ENCODE measurements at regions not wholly inside any gene's neighbourhood (a gene's known extent, or its start where the extent isn't known, plus 50 kb on each side); places are given as distances from the start of the nearest gene placed in this dataset.

GRCh38 chr4:117623326-117623725, 411.0 kb upstream of the NDST3 start:
- no peaks in the 10 kb centered on the region for H3K79me2 ChIP-seq (replicated peaks; ENCODE audit: insufficient read depth, low read length)
- H3K27me3 ChIP-seq (ENCODE audit: insufficient read depth, low read depth, low read length): no peaks in the 10 kb centered on the region
- H3K9me3 ChIP-seq (ENCODE audit: low read length): no peaks in the 10 kb centered on the region
- no peaks in the 10 kb centered on the region for H3F3A ChIP-seq (ENCODE audit: insufficient read depth, low read length, poor library complexity, severe bottlenecking)
- no peaks in the 10 kb centered on the region for H3K9me2 ChIP-seq (ENCODE audit: insufficient read depth, low read length)
- no peak overlapping the region for H3K4me2 ChIP-seq (ENCODE audit: low read length)
- no peak overlapping the region for H3K9ac ChIP-seq (ENCODE audit: low read length)
- no peak overlapping the region for H3K4me3 ChIP-seq (ENCODE audit: low read length)
- TF ChIP-seq RAD21 (conservative IDR thresholded peaks at IDR 0.05) (no peak), POLR2AphosphoS5 (IDR thresholded peaks at IDR 0.05) (no peak), SMC3 (conservative IDR thresholded peaks at IDR 0.05; ENCODE audit: poor library complexity) (no peak), MXI1 (conservative IDR thresholded peaks at IDR 0.05; ENCODE audit: poor library complexity, severe bottlenecking) (no peak)
- no peaks in the 10 kb centered on the region for H4K20me1 ChIP-seq (ENCODE audit: insufficient read depth)
- H3K36me3 ChIP-seq (ENCODE audit: insufficient read depth, low read length): no peaks in the 10 kb centered on the region
- H2AFZ ChIP-seq (ENCODE audit: low read depth, low read length): no peak overlapping the region
- no peak overlapping the region for H3K27ac ChIP-seq (ENCODE audit: low read length)

- Histone ChIP-seq H3K4me3 (ENCODE audit: low read length) (no peak overlapping the region), H3K4me2 (ENCODE audit: low read length) (no peak overlapping the region), H3K27ac (ENCODE audit: low read length) (no peak overlapping the region), H3K9ac (ENCODE audit: low read length) (no peak overlapping the region), H4K20me1 (ENCODE audit: insufficient read depth) (no peaks in the 10 kb centered on the region), H3F3A (ENCODE audit: insufficient read depth, low read length, poor library complexity, severe bottlenecking) (no peaks in the 10 kb centered on the region), H3K9me3 (ENCODE audit: low read length) (no peaks in the 10 kb centered on the region), H3K79me2 (replicated peaks; ENCODE audit: insufficient read depth, low read length) (no peaks in the 10 kb centered on the region), H2AFZ (ENCODE audit: low read depth, low read length) (no peak overlapping the region), H3K36me3 (ENCODE audit: insufficient read depth, low read length) (no peaks in the 10 kb centered on the region), H3K9me2 (ENCODE audit: insufficient read depth, low read length) (no peaks in the 10 kb centered on the region), H3K27me3 (ENCODE audit: insufficient read depth, low read depth, low read length) (no peaks in the 10 kb centered on the region)
- no peak for TF ChIP-seq REST (IDR thresholded peaks at IDR 0.05; ENCODE audit: borderline replicate concordance)
- no peak for TF ChIP-seq CTCF (IDR thresholded peaks at IDR 0.05; ENCODE audit: poor library complexity, severe bottlenecking)
- TF ChIP-seq EZH2 (IDR thresholded peaks at IDR 0.05; ENCODE audit: borderline replicate concordance, insufficient read depth, low read length, poor library complexity, severe bottlenecking): no peak
Observed at GRCh38 chr4:117626664-117627063, 407.6 kb upstream of the NDST3 start.

- TF ChIP-seq REST (IDR thresholded peaks at IDR 0.05; ENCODE audit: borderline replicate concordance) (no peak), MXI1 (conservative IDR thresholded peaks at IDR 0.05; ENCODE audit: poor library complexity, severe bottlenecking) (no peak), TAF1 (IDR thresholded peaks at IDR 0.05; ENCODE audit: low read depth) (no peak), EZH2 (IDR thresholded peaks at IDR 0.05; ENCODE audit: borderline replicate concordance, insufficient read depth, low read length, poor library complexity, severe bottlenecking) (no peak), POLR2AphosphoS5 (IDR thresholded peaks at IDR 0.05) (no peak), CTCF (IDR thresholded peaks at IDR 0.05; ENCODE audit: poor library complexity, severe bottlenecking) (no peak), SMC3 (conservative IDR thresholded peaks at IDR 0.05; ENCODE audit: poor library complexity) (no peak), EP300 (conservative IDR thresholded peaks at IDR 0.05; ENCODE audit: poor library complexity, severe bottlenecking) (no peak), RAD21 (conservative IDR thresholded peaks at IDR 0.05) (no peak)
- no peaks in the 10 kb centered on the region for H3K9me3 ChIP-seq (ENCODE audit: low read length)
- no peaks in the 10 kb centered on the region for H3K9me2 ChIP-seq (ENCODE audit: insufficient read depth, low read length)
- no peak overlapping the region for H3K9ac ChIP-seq (ENCODE audit: low read length)
- no peaks in the 10 kb centered on the region for H3F3A ChIP-seq (ENCODE audit: insufficient read depth, low read length, poor library complexity, severe bottlenecking)
- H4K20me1 ChIP-seq (ENCODE audit: insufficient read depth): no peaks in the 10 kb centered on the region
- H3K36me3 ChIP-seq (ENCODE audit: insufficient read depth, low read length): no peaks in the 10 kb centered on the region
- H3K4me3 ChIP-seq (ENCODE audit: low read length): no peak overlapping the region
- no peaks in the 10 kb centered on the region for H3K27me3 ChIP-seq (ENCODE audit: insufficient read depth, low read depth, low read length)
- H3K27ac ChIP-seq (ENCODE audit: low read length): no peak overlapping the region
- H3K4me2 ChIP-seq (ENCODE audit: low read length): no peak overlapping the region
- H3K79me2 ChIP-seq (replicated peaks; ENCODE audit: insufficient read depth, low read length): no peaks in the 10 kb centered on the region
- H2AFZ ChIP-seq (ENCODE audit: low read depth, low read length): no peak overlapping the region
Observed at GRCh38 chr4:117634716-117635115, 399.6 kb upstream of the NDST3 start.
